ENCODE measurements at regions not wholly inside any gene's neighbourhood (a gene's known extent, or its start where the extent isn't known, plus 50 kb on each side); places are given as distances from the start of the nearest gene placed in this dataset.
"Not testable (repeated sequence)": the region's sequence is repeated elsewhere in the genome, so short reads cannot be mapped to it uniquely, and the experiment has no call there.

- peaks cover 59% of the 10 kb centered on the region for H3K9me3 Mint-ChIP-seq
- no peaks in the 10 kb centered on the region for H3K4me1 Mint-ChIP-seq
- no peak overlapping the region for H3K4me3 Mint-ChIP-seq
- no peak overlapping the region for H3K27ac Mint-ChIP-seq (ENCODE audit: low read depth)
- H3K27me3 Mint-ChIP-seq, result no peaks in the 10 kb centered on the region
- DNase-seq (ENCODE audit: low spot score in 2 of 2), result no peak
- ATAC-seq (replicated peaks; ENCODE audit: extremely low read depth, poor library complexity, severe bottlenecking), result no peak
- H3K36me3 Mint-ChIP-seq (ENCODE audit: insufficient read depth), result no peaks in the 10 kb centered on the region
Measured at GRCh38 chrY:26638063-26638462, 1016.1 kb downstream of the CDY1 start.

DNA sequence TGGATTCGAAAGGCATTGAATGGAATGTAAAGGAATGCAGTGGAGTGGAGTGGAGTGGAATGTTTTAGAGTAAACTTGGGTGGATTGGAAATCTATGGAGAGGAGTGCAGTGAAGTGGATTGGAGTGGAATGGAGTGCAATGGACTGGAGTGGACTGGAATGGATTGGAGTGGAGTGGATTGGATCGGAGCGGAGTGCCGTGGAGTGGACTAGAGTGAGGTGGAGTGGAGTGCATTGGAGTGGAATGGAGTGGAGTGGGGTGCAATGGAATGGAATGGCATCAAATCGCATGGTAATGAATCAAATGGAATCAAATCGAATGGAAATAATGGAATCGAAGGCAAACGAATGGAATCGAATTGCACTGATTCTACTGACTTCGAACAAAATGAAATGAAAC, 1023.9 kb downstream of the CDY1 start:
- not testable (repeated sequence) for H3K4me3 Mint-ChIP-seq; H3K27ac Mint-ChIP-seq (ENCODE audit: low read depth); H3K4me1 Mint-ChIP-seq; H3K36me3 Mint-ChIP-seq (ENCODE audit: insufficient read depth); ATAC-seq (replicated peaks; ENCODE audit: extremely low read depth, poor library complexity, severe bottlenecking); DNase-seq (ENCODE audit: low spot score in 2 of 2); H3K27me3 Mint-ChIP-seq
- H3K9me3 Mint-ChIP-seq, result peaks cover 41% of the 10 kb centered on the region

DNA sequence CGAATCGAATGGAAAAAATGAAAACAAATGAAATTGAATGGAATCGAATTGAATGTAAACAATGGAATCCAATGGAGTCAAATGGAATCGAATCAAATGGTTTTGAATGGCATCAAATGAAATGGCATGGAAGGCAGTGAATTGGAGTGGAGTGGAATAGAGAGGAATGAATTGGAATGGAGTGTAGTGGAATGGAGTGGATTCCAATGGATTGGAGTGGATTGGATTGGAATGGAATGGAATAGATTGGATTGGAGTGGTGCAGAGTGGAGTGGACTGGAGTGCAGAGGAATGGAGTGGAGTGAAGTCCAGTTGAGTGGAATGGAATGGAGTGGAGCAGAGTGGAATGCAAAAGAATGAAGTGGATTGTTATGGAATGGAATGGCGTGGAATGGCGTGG, 1026.3 kb downstream of the CDY1 start:
- peaks cover 41% of the 10 kb centered on the region for H3K9me3 Mint-ChIP-seq
- not testable (repeated sequence) for ATAC-seq (replicated peaks; ENCODE audit: extremely low read depth, poor library complexity, severe bottlenecking); H3K27ac Mint-ChIP-seq (ENCODE audit: low read depth); DNase-seq (ENCODE audit: low spot score in 2 of 2); H3K36me3 Mint-ChIP-seq (ENCODE audit: insufficient read depth); H3K4me1 Mint-ChIP-seq; H3K27me3 Mint-ChIP-seq; H3K4me3 Mint-ChIP-seq

GRCh38 chrY:26664245-26664644, 1042.3 kb downstream of the CDY1 start:
- H3K9me3 Mint-ChIP-seq, result peaks cover 56% of the 10 kb centered on the region
- not testable (repeated sequence) for H3K4me1 Mint-ChIP-seq; H3K27me3 Mint-ChIP-seq; DNase-seq (ENCODE audit: low spot score in 2 of 2); H3K36me3 Mint-ChIP-seq (ENCODE audit: insufficient read depth); H3K27ac Mint-ChIP-seq (ENCODE audit: low read depth); ATAC-seq (replicated peaks; ENCODE audit: extremely low read depth, poor library complexity, severe bottlenecking); H3K4me3 Mint-ChIP-seq

DNA sequence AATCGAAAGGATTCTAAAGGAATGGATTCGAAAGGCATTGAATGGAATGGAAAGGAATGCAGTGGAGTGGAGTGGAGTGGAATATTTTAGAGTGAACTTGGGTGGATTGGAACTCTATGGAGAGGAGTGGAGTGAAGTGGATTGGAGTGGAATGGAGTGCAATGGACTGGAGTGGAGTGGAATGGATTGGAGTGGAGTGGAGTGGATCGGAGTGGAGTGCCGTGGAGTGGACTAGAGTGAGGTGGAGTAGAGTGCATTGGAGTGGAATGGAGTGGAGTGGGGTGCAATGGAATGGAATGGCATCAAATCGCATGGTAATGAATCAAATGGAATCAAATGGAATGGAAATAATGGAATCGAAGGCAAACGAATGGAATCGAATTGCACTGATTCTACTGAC, 1044.8 kb downstream of the CDY1 start:
- H3K4me3 Mint-ChIP-seq; ATAC-seq (replicated peaks; ENCODE audit: extremely low read depth, poor library complexity, severe bottlenecking); H3K27ac Mint-ChIP-seq (ENCODE audit: low read depth); H3K36me3 Mint-ChIP-seq (ENCODE audit: insufficient read depth); H3K4me1 Mint-ChIP-seq; H3K27me3 Mint-ChIP-seq; DNase-seq (ENCODE audit: low spot score in 2 of 2): not testable (repeated sequence)
- peaks cover 62% of the 10 kb centered on the region for H3K9me3 Mint-ChIP-seq

- H3K27ac Mint-ChIP-seq (ENCODE audit: low read depth); H3K4me3 Mint-ChIP-seq; ATAC-seq (replicated peaks; ENCODE audit: extremely low read depth, poor library complexity, severe bottlenecking); H3K4me1 Mint-ChIP-seq; H3K27me3 Mint-ChIP-seq; H3K36me3 Mint-ChIP-seq (ENCODE audit: insufficient read depth): not testable (repeated sequence)
- peak in 1 of 2 donors; percentile 33 for DNase-seq (ENCODE audit: low spot score in 2 of 2)
- peaks cover 38% of the 10 kb centered on the region for H3K9me3 Mint-ChIP-seq
Measured at GRCh38 chrY:26669243-26669642, 1047.3 kb downstream of the CDY1 start.

- H3K4me1 Mint-ChIP-seq; H3K36me3 Mint-ChIP-seq (ENCODE audit: insufficient read depth); H3K27ac Mint-ChIP-seq (ENCODE audit: low read depth); H3K4me3 Mint-ChIP-seq; H3K27me3 Mint-ChIP-seq: not testable (repeated sequence)
- H3K9me3 Mint-ChIP-seq, result peaks cover 26% of the 10 kb centered on the region
- DNase-seq (ENCODE audit: low spot score in 2 of 2), result peak; percentile 27 to 53
- ATAC-seq (replicated peaks; ENCODE audit: extremely low read depth, poor library complexity, severe bottlenecking), result peak; percentile 34
Measured at GRCh38 chrY:26670360-26670871, 1048.5 kb downstream of the CDY1 start.

DNA sequence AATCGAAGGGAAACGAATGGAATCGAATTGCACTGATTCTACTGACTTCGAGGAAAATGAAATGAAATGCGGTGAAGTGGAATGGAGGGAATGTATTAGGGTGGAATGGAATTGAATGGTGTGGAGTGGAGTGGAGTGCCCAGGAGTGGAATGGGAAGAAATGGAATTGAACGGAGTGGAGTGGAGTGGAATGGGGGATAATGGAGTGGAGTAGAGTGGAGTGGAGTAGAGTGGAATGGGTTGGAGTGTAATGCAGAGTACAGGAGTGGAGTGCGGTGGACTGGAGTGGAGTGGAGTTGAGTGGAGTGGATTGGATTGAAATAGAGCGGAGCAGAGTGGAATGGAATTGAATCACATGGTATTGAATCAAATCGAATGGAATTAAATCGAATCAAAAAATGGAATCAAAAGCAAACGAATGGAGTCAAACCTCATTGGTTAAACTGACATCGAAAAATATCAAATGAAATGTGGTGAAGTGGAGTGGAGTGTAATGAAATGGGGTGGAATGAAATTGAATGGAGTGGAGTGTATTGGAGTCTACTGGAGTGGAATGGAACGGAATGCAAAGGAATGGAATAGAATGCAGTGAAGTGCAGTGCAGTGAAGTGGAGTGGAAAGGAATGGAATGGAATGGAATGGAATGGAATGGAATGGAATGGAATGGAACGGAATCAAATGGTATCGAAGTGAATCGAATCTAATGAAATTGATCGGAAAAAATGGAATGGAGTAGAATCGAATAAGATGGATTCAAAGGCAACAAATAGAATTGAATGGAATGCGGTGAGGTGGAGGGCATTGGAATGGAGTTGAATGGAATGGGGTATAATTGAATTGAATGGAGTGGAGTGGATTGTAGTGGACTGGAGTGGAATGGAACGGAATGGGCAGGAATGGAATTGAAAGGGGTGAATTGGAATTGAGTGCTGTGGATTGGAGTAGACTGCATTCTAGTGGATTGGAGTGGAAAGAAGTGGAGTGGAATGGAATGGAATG, 1049.3 kb downstream of the CDY1 start:
- not testable (repeated sequence) for H3K36me3 Mint-ChIP-seq (ENCODE audit: insufficient read depth); H3K4me1 Mint-ChIP-seq; H3K27ac Mint-ChIP-seq (ENCODE audit: low read depth); H3K27me3 Mint-ChIP-seq; H3K4me3 Mint-ChIP-seq
- DNase-seq (ENCODE audit: low spot score in 2 of 2) (peak; percentile 49 to 63), ATAC-seq (replicated peaks; ENCODE audit: extremely low read depth, poor library complexity, severe bottlenecking) (peak; percentile 60)
- H3K9me3 Mint-ChIP-seq, result peaks cover 24% of the 10 kb centered on the region
